Liver (tissue), 7 donors: ENCODE measurements at regions not wholly inside any gene's neighbourhood (a gene's known extent, or its start where the extent isn't known, plus 50 kb on each side); places are given as distances from the start of the nearest gene placed in this dataset.
"Not testable (repeated sequence)": the region's sequence is repeated elsewhere in the genome, so short reads cannot be mapped to it uniquely, and the experiment has no call there.

Source experiments
- DNase-seq: peaks from one replicate; pipeline ENCODE4 v3.0.0-alpha.2; 2017; ENCODE audit warnings: low spot score
- H3K27ac ChIP-seq, 2 donors: one replicate each; pipeline ENCODE4 v1.7.0; 2013; ENCODE audit warnings: inconsistent platforms in 2 of 2, low read length in 2 of 2, control low read depth in 1 of 2, low read depth in 1 of 2, mild to moderate bottlenecking in 1 of 2
- H3K27me3 ChIP-seq, 4 donors: one replicate each; pipeline versions ENCODE4 v1.6.1 to v1.7.0; 2013; ENCODE audit warnings: low read length in 3 of 4, inconsistent platforms in 1 of 4, mild to moderate bottlenecking in 1 of 4, moderate library complexity in 1 of 4; ENCODE audit not compliant: control insufficient read depth in 4 of 4, insufficient read depth in 4 of 4
- H3K36me3 ChIP-seq, 4 donors: one replicate each; pipeline versions ENCODE4 v1.6.1 to v1.7.0; 2013; ENCODE audit warnings: low read length in 3 of 4, mild to moderate bottlenecking in 3 of 4, low read depth in 1 of 4, moderate library complexity in 1 of 4; ENCODE audit not compliant: control insufficient read depth in 4 of 4, insufficient read depth in 3 of 4
- H3K4me1 ChIP-seq, 4 donors: one replicate each; pipeline versions ENCODE4 v1.6.1 to v1.7.0; 2013; ENCODE audit warnings: low read length in 3 of 4, mild to moderate bottlenecking in 3 of 4, moderate library complexity in 1 of 4; ENCODE audit not compliant: control insufficient read depth in 4 of 4, insufficient read depth in 4 of 4
- H3K4me3 ChIP-seq, 3 donors: one replicate each; pipeline versions ENCODE4 v1.6.1 to v1.7.0; 2013; ENCODE audit warnings: low read length in 3 of 3, control low read depth in 1 of 3, low read depth in 1 of 3, mild to moderate bottlenecking in 1 of 3
- H3K9ac ChIP-seq, 2 donors: one replicate each; pipeline ENCODE4 v1.7.0; 2013; ENCODE audit warnings: low read length in 2 of 2, mild to moderate bottlenecking in 2 of 2, moderate library complexity in 2 of 2, control low read depth in 1 of 2, low read depth in 1 of 2
- H3K9me3 ChIP-seq, 4 donors: one replicate each; pipeline versions ENCODE4 v1.6.1 to v1.7.0; 2013; ENCODE audit warnings: low read length in 3 of 4; ENCODE audit not compliant: control insufficient read depth in 4 of 4
- JUND ChIP-seq, 2 donors: IDR thresholded peaks; 2 replicates each; pipeline ENCODE4 v1.6.1; 2016; ENCODE audit warnings: antibody characterized with exemption in 2 of 2
- MAX ChIP-seq: IDR thresholded peaks from 2 replicates; pipeline ENCODE4 v1.6.1; 2016; ENCODE audit warnings: antibody characterized with exemption
- NR2F2 ChIP-seq: IDR thresholded peaks from 2 replicates; pipeline ENCODE4 v1.6.1; 2016; ENCODE audit warnings: antibody characterized with exemption
- REST ChIP-seq: IDR thresholded peaks from 2 replicates; pipeline ENCODE4 v1.6.1; 2016; ENCODE audit warnings: antibody characterized with exemption, mild to moderate bottlenecking
- SP1 ChIP-seq: IDR thresholded peaks from 2 replicates; pipeline ENCODE4 v1.6.1; 2018; ENCODE audit warnings: antibody characterized with exemption, mild to moderate bottlenecking
- YY1 ChIP-seq: IDR thresholded peaks from 2 replicates; pipeline ENCODE4 v1.6.1; 2016; ENCODE audit warnings: antibody characterized with exemption, mild to moderate bottlenecking
- WGBS: extraction: QIAGEN DNeasy Blood & Tissue Kit; methylation state at CpG from one replicate; pipeline ENCODE4 v1.1.7; 2013; 5-methylcytosine and 5-hydroxymethylcytosine counted together
- donor health status: healthy.
- donor health status: healthy.
- donor health status: healthy.
- donor health status: healthy.

GRCh38 chr6:30818391-30818841 lies 65.9 kb upstream of the DDR1 start:
- H3K4me3 ChIP-seq: no peak overlapping the region
- H3K36me3 ChIP-seq: no peaks in the 10 kb centered on the region
- no peaks in the 10 kb centered on the region for H3K4me1 ChIP-seq
- 86% methylated on average over 4 of the region's 4 CpGs for WGBS
- no peaks in the 10 kb centered on the region for H3K9me3 ChIP-seq
- H3K9ac ChIP-seq: no peak overlapping the region
- no peaks in the 10 kb centered on the region for H3K27me3 ChIP-seq
- TF ChIP-seq MAX (no peak), JUND (IDR thresholded peaks at IDR 0.05) (no peak), YY1 (no peak), REST (no peak)
- H3K27ac ChIP-seq: peak overlapping the region in 1 of 2 donors; percentile 42
- DNase-seq: no peak

- no peaks in the 10 kb centered on the region for H3K27me3 ChIP-seq
- H3K9ac ChIP-seq: no peak overlapping the region
- no peaks in the 10 kb centered on the region for H3K4me1 ChIP-seq
- 92% methylated on average over 9 of the region's 9 CpGs for WGBS
- H3K9me3 ChIP-seq: no peaks in the 10 kb centered on the region
- H3K27ac ChIP-seq: peak overlapping the region; percentile 13 to 42
- DNase-seq: no peak
- TF ChIP-seq SP1 (no peak), NR2F2 (peak; percentile 13)
- no peaks in the 10 kb centered on the region for H3K36me3 ChIP-seq
- H3K4me3 ChIP-seq: no peak overlapping the region
Measured at GRCh38 chr6:30816791-30817739, 67.3 kb upstream of the DDR1 start.

- not testable (repeated sequence) for H3K36me3 ChIP-seq, H3K4me1 ChIP-seq, DNase-seq, H3K4me3 ChIP-seq, H3K27me3 ChIP-seq, H3K9me3 ChIP-seq, H3K9ac ChIP-seq, H3K27ac ChIP-seq
- WGBS: 97% methylated on average over 34 of the region's 34 CpGs
Measured at GRCh38 chr6:30816296-30816695, 68.0 kb upstream of the DDR1 start.

- H3K9me3 ChIP-seq, H3K27me3 ChIP-seq, H3K27ac ChIP-seq, DNase-seq, H3K36me3 ChIP-seq, H3K4me1 ChIP-seq, H3K9ac ChIP-seq, H3K4me3 ChIP-seq: not testable (repeated sequence)
- WGBS: 87% methylated on average over 12 of the region's 12 CpGs
Measured at GRCh38 chr6:30815041-30815742, 69.1 kb upstream of the DDR1 start.
